ENCODE measurements at regions not wholly inside any gene's neighbourhood (a gene's known extent, or its start where the extent isn't known, plus 50 kb on each side); places are given as distances from the start of the nearest gene placed in this dataset.

- no peak for DNase-seq (ENCODE audit: low read depth)
- in situ Hi-C loops (cut with HindIII; ENCODE audit: low pct_unique_long_range_greater_than_20kb, low sequenced_read_pairs): no loop called here
These were observed 308.3 kb downstream of the GXYLT1 start for GRCh38 chr12:41836416-41836815.

DNA sequence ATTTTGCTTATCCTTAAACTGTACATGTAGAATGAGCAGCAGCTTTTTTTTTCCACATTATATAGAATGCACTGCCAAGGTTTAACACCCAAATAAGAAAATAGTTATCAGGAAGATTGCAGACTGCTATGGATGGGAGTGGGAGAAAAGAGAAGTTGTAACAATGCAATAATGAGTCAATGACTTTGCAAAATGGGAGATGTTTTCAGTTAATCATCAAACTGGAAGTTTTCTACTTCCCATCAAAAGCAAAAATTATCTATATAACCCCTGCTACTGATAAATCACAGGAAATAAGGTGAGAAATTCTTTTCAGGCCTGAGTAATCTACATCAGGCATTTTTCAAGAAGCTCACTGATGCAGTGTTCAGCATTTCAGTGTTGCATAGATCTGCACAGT is 309.1 kb downstream of the GXYLT1 start:
- DNase-seq (ENCODE audit: low read depth): no peak
- in situ Hi-C loops (cut with HindIII; ENCODE audit: low pct_unique_long_range_greater_than_20kb, low sequenced_read_pairs): no loop called here

GRCh38 chr12:41819948-41820347 is 324.7 kb downstream of the GXYLT1 start:
- no peak for DNase-seq (ENCODE audit: low read depth)
- in situ Hi-C loops (cut with HindIII; ENCODE audit: low pct_unique_long_range_greater_than_20kb, low sequenced_read_pairs): no loop called here

DNA sequence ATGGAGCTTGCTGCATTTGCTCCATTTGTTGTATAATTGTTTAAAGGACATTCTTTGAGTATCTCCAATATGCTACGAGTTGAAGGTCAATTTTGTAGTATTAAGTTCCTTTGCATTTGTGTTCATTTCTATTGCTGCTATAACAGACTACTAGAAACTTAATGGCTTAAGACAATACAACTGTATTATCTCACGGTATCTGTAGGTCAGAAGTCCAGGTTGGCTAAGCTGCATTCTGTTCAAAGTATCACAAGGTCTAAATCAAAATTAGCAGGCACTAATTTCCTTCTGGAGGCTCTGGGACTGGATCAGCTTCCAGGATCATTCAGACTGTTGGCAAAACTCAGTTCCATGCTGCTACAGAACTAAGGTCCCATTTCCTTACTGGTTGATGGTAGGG is 340.6 kb downstream of the GXYLT1 start:
- DNase-seq (ENCODE audit: low read depth): no peak
- in situ Hi-C loops (cut with HindIII; ENCODE audit: low pct_unique_long_range_greater_than_20kb, low sequenced_read_pairs): no loop called here

DNA sequence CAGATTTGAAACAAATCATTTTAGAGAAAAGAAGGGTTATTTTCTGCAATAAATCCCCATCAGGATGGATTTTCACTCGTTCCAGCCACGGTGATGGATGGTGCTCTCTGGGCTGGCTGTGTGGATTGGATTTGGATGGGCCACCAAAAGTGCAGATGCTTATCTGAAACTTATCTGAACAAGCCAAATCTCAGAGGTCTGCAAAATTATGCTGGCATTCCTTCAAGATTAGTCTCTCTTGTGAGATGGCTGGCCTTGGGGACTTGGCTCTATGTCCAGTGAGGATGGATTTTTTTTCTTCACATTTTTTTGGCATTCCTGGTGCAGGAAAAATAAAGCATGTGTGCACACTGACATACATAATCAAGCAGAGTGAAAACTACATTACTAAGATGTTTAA is 341.9 kb downstream of the GXYLT1 start:
- DNase-seq (ENCODE audit: low read depth): no peak
- in situ Hi-C loops (cut with HindIII; ENCODE audit: low pct_unique_long_range_greater_than_20kb, low sequenced_read_pairs): no loop called here

DNA sequence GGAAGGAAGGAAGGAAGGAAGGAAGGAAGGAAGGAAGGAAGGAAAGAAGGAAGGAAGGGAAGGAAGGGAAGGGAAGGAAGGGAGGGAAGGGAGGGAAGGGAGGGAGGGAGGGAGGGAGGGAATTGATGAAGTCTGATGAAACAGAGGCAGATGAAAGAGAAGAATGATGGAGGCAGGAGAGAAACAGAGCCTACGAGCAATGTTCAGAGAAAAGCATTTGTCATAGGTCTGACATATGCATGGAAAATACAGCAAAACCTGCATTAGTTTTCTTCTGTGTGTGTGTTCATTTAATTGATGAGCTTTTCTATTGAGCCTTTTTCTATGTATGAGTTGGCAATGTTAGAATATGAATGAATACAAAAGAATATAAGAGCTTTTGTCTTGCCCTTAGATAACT is 343.4 kb downstream of the GXYLT1 start:
- in situ Hi-C loops (cut with HindIII; ENCODE audit: low pct_unique_long_range_greater_than_20kb, low sequenced_read_pairs): no loop called here
- DNase-seq (ENCODE audit: low read depth): no peak

DNA sequence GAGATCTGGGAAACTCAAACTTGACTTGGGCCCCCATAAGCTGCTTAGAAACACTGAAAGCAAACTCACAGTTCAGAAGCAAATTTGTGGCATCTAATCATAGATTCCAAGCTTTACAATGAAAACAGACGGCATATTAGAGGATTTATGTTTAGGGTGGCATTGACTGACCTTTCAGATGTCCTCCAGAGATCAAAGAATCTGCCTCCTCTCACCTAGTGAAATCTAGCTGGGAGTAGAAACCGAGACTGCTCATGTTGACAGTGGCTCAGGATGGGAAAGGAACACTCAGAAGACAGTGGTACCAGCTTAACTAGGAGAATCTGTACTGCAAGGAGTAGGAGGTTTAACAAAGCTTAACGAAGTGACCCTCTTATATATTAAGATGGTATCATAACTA is 345.0 kb downstream of the GXYLT1 start:
- in situ Hi-C loops (cut with HindIII; ENCODE audit: low pct_unique_long_range_greater_than_20kb, low sequenced_read_pairs): no loop called here
- no peak for DNase-seq (ENCODE audit: low read depth)

GRCh38 chr12:41795910-41796309 is 348.8 kb downstream of the GXYLT1 start:
- no peak for DNase-seq (ENCODE audit: low read depth)

DNA sequence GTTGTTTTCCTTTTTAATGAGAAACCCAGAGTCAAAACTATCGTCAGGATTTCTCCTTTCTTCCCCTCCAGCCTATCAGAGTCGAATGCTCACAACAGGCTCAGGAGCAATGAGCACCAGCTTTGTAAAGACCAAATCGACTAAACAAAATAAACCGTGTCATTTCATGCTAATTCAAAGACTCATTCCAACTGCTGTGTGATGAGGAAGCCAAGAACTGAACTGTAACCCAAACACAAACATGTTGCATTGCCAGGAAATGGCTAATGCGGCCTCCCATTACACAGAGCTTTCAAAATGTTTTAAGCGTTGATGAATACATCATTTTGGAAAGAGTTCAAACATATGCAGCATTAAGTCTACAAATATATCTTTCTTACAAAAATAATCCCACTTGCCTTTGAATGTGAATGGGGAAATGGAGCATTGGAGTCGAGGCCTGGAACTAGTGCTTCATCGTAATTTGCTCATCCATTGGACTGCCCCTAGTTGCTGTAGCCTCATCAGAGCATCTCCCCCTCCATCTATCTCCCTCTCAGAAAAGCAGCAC is 349.5 kb downstream of the GXYLT1 start:
- DNase-seq (ENCODE audit: low read depth): no peak
- in situ Hi-C loops (cut with HindIII; ENCODE audit: low pct_unique_long_range_greater_than_20kb, low sequenced_read_pairs): no loop called here

More at GRCh38 chr12:41795910-41796309, 348.8 kb downstream of the GXYLT1 start:
- in situ Hi-C loops (cut with HindIII; ENCODE audit: low pct_unique_long_range_greater_than_20kb, low sequenced_read_pairs): no loop called here

DNA sequence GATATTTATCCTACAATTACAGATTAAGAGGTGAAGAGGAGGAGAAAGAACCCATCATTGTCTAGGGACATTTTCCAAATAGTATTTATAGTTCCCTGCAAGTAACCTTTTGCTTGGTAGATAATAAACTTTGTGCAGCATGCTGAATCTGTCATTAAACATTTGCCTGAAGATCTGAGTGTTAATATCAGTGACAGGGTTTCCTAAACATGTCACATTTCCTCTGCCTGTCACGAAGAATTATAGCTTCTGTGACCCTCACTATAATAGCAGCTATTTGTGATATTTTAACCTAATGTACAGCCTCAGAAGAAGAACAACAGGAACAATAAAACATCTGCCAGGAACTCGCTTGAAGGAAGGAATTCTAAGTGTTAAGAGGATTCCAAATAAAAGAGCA is 350.3 kb downstream of the GXYLT1 start:
- in situ Hi-C loops (cut with HindIII; ENCODE audit: low pct_unique_long_range_greater_than_20kb, low sequenced_read_pairs): no loop called here
- DNase-seq (ENCODE audit: low read depth): no peak

GRCh38 chr12:41784957-41785356 is 359.7 kb downstream of the GXYLT1 start:
- in situ Hi-C loops (cut with HindIII; ENCODE audit: low pct_unique_long_range_greater_than_20kb, low sequenced_read_pairs): no loop called here
- no peak for DNase-seq (ENCODE audit: low read depth)

GRCh38 chr12:41778934-41779333 is 365.7 kb downstream of the GXYLT1 start:
- in situ Hi-C loops (cut with HindIII; ENCODE audit: low pct_unique_long_range_greater_than_20kb, low sequenced_read_pairs): no loop called here
- DNase-seq (ENCODE audit: low read depth): no peak

GRCh38 chr12:41777064-41777790 is 367.4 kb downstream of the GXYLT1 start:
- in situ Hi-C loops (cut with HindIII; ENCODE audit: low pct_unique_long_range_greater_than_20kb, low sequenced_read_pairs): no loop called here
- no peak for DNase-seq (ENCODE audit: low read depth)

GRCh38 chr12:41772478-41772877 is 372.2 kb downstream of the GXYLT1 start:
- no peak for DNase-seq (ENCODE audit: low read depth)
- in situ Hi-C loops (cut with HindIII; ENCODE audit: low pct_unique_long_range_greater_than_20kb, low sequenced_read_pairs): no loop called here

DNA sequence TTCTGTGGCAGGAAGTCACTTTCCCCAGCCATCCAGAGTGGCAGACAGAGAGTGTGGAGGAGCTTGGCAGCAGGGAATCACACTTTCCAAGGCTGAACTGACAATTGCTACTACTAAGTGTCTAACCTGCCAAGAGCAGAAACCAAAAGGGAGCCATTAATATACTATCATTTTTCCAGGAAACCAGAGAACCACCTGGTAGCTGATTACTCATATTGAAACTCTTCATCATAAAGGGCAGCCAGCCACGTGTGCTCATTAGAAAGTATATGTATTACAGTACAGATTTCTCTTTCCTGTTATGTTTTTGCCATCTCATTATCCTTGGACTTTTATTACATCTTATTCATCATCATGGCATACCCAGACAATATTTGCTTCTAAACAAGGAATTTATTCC is 374.9 kb downstream of the GXYLT1 start:
- no peak for DNase-seq (ENCODE audit: low read depth)
- in situ Hi-C loops (cut with HindIII; ENCODE audit: low pct_unique_long_range_greater_than_20kb, low sequenced_read_pairs): no loop called here

- DNase-seq (ENCODE audit: low read depth): no peak
- in situ Hi-C loops (cut with HindIII; ENCODE audit: low pct_unique_long_range_greater_than_20kb, low sequenced_read_pairs): no loop called here
These were observed 376.2 kb downstream of the GXYLT1 start for GRCh38 chr12:41768456-41768855.

- DNase-seq (ENCODE audit: low read depth): no peak
- in situ Hi-C loops (cut with HindIII; ENCODE audit: low pct_unique_long_range_greater_than_20kb, low sequenced_read_pairs): no loop called here
These were observed 382.0 kb downstream of the GXYLT1 start for GRCh38 chr12:41762691-41763090.

DNA sequence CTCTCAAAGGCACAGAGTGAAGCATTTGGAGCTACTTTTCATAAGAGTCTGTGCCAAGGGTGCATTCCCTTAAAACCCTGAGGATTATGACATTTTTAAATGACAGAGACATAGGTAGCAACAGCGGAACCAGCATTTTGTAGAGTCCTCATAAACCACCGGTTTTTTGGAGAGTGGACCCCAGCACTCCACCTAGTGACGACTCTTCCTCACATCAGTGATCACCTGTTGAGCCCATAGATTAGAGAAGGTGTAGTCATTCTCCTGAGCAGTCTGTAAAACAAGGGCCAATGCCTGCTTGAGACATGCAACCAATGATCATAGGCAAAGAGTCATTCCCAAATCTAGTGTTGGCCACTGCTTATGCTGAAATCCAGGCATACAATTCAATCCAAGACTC is 399.1 kb downstream of the GXYLT1 start:
- in situ Hi-C loops (cut with HindIII; ENCODE audit: low pct_unique_long_range_greater_than_20kb, low sequenced_read_pairs): no loop called here
- no peak for DNase-seq (ENCODE audit: low read depth)

- peak; percentile 77 for DNase-seq (ENCODE audit: low read depth)
- in situ Hi-C loops (cut with HindIII; ENCODE audit: low pct_unique_long_range_greater_than_20kb, low sequenced_read_pairs): no loop called here
These were observed 400.8 kb downstream of the GXYLT1 start for GRCh38 chr12:41743835-41744234.

- in situ Hi-C loops (cut with HindIII; ENCODE audit: low pct_unique_long_range_greater_than_20kb, low sequenced_read_pairs): no loop called here
- DNase-seq (ENCODE audit: low read depth): no peak
These were observed 405.6 kb downstream of the GXYLT1 start for GRCh38 chr12:41739066-41739465.
